Spleen (tissue), 11 donors: ENCODE measurements at regions not wholly inside any gene's neighbourhood (a gene's known extent, or its start where the extent isn't known, plus 50 kb on each side); places are given as distances from the start of the nearest gene placed in this dataset.
A peak's percentile ranks its signal among the peaks of the same experiment; 100 is the strongest.

Experiments
- DNase-seq: peaks from one replicate; pipeline ENCODE4 v3.0.0-alpha.2; 2020
- H3K27ac ChIP-seq, 8 donors: fragments of 200-600 bp; sonication (generic) in 7 of 8; 1 replicate in 4 of 8; 2 replicates in 4 of 8; pipeline versions ENCODE4 v1.5.0 to v1.8.0; 2016 to 2021; ENCODE audit warnings: inconsistent platforms in 4 of 8, mild to moderate bottlenecking in 4 of 8, moderate library complexity in 1 of 8
- H3K27me3 ChIP-seq, 7 donors: fragments of 200-600 bp; sonication (generic) in 6 of 7; replicated peaks in 1 of 7; 1 replicate in 4 of 7; 2 replicates in 3 of 7; pipeline versions ENCODE4 v1.5.0 to v1.8.0; 2016 to 2021; ENCODE audit warnings: inconsistent platforms in 3 of 7, mild to moderate bottlenecking in 1 of 7
- H3K36me3 ChIP-seq, 6 donors: fragments of 200-600 bp; sonication (generic) in 5 of 6; 1 replicate in 4 of 6; 2 replicates in 2 of 6; pipeline versions ENCODE4 v1.5.0 to v1.8.0; 2016 to 2021; ENCODE audit warnings: inconsistent platforms in 2 of 6
- H3K4me1 ChIP-seq, 6 donors: fragments of 200-600 bp; sonication (generic) in 5 of 6; 1 replicate in 3 of 6; 2 replicates in 3 of 6; pipeline versions ENCODE4 v1.5.0 to v1.8.0; 2016 to 2021; ENCODE audit warnings: inconsistent platforms in 3 of 6
- H3K4me3 ChIP-seq, 8 donors: fragments of 200-600 bp; sonication (generic) in 7 of 8; 1 replicate in 4 of 8; 2 replicates in 4 of 8; pipeline versions ENCODE4 v1.5.0 to v1.8.0; 2016 to 2021; ENCODE audit warnings: inconsistent platforms in 4 of 8, mild to moderate bottlenecking in 4 of 8, moderate library complexity in 2 of 8
- H3K9me3 ChIP-seq, 8 donors: fragments of 200-600 bp; sonication (generic) in 7 of 8; 1 replicate in 4 of 8; 2 replicates in 4 of 8; pipeline versions ENCODE4 v1.5.0 to v1.8.0; 2016 to 2021; ENCODE audit warnings: inconsistent platforms in 4 of 8
- POLR2A ChIP-seq, 3 donors: fragments of 450-650 bp; IDR thresholded peaks; one replicate each; pipeline ENCODE4 v1.5.1; 2017; ENCODE audit warnings: antibody characterized with exemption in 3 of 3, mild to moderate bottlenecking in 1 of 3
- POLR2AphosphoS5 ChIP-seq, 3 donors: sonication (generic); formaldehyde crosslinking; IDR thresholded peaks; one replicate each; pipeline ENCODE4 v1.5.1; 2017; ENCODE audit warnings: antibody characterized with exemption in 3 of 3
- WGBS, 5 donors: extraction: QIAGEN DNeasy Blood & Tissue Kit in 3 of 5; methylation state at CpG; one replicate each; pipeline versions ENCODE4 v1.1.5 to v1.1.7; 2013 to 2018; 5-methylcytosine and 5-hydroxymethylcytosine counted together
- intact Hi-C: fragments of 100-400 bp; cut with DNase I; formaldehyde crosslinking; loops from one replicate; pipeline ENCODE4 v1.15.0; 2023; ENCODE audit warnings: low total_unique reads
- TF ChIP-seq, protein P1 (sequence below), 11 experiments: fragments of 200-600 bp in 7 of 11; fragments of 450-650 bp in 4 of 11; sonication (generic) in 4 of 11; IDR thresholded peaks in 8 of 11; conservative IDR thresholded peaks in 3 of 11; 1 replicate in 7 of 11; 2 replicates in 4 of 11; pipeline versions ENCODE4 v1.4.0 to v1.8.0; 2016 to 2021; ENCODE audit warnings: antibody characterized with exemption in 11 of 11, inconsistent platforms in 4 of 11, mild to moderate bottlenecking in 1 of 11
- donor health status: healthy with polysubstance abuse.
- donor health status: DM: no; HTN: no; CAD: no; lungs with moderate emphysema.
- donor health status: DM: no; HTN: no; CAD: no.
- donor health status: Bipolar disorder and iron deficiency.
- donor health status: healthy.
- donor health status: DM: no; HTN: no; CAD: no.
- donor health status: DM: yes; HTN: yes; CAD: no.

DNA sequence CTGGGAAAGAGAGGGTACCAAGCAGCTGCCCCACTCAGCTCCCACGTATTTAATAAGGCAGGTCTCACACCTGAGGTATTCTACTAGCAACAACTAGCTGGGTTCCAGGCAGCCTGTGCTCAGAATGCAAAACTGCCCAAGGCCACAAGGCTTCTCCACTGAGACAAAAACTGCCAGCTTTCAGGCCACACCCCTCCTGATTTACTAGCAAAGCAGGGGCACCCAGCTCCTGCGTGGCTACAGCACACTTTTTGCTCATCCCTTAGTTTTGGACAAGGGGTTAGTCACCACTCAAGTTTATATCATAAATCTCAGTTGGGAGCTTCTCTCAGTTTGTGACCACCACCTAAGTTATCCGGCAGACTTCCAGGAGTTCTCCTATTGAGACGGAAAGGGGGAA lies 494.6 kb downstream of the CDH11 start:
- intact Hi-C loops, result no loop called here
- Histone ChIP-seq H3K36me3 (no peaks in the 10 kb centered on the region), H3K4me3 (no peak overlapping the region), H3K27me3 (no peaks in the 10 kb centered on the region), H3K9me3 (peaks cover 0 to 25% (median 12%) of the 10 kb centered on the region in 8 donors), H3K27ac (no peak overlapping the region), H3K4me1 (no peaks in the 10 kb centered on the region)
- TF ChIP-seq POLR2A (IDR thresholded peaks at IDR 0.05), result no peak
- no peak for TF ChIP-seq POLR2AphosphoS5 (IDR thresholded peaks at IDR 0.05)
- 56 to 81% (median 66%) methylated on average over 4 of the region's 4 CpGs for WGBS, 5 donors
- no peak for DNase-seq

DNA sequence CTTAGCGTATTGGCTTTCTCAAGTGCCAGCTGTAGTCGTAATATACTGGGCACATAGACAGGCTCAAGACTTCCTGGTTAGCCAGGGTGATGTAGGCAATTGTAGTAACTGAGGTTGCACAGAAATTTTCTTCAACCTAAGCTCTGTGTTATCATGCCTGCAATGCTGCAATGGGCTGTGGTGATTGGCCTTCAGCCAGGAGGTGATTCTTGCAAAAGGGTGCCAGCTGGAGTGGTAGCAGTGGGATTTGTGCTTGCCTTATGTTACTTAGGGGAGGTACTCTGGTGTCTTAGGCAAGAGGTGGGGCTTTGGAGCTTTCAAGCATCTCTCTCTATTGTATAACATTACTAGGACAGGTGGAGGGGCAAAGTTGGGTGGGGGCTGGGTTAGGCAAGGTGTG lies 495.1 kb downstream of the CDH11 start:
- DNase-seq, result no peak
- Histone ChIP-seq H3K4me1 (no peaks in the 10 kb centered on the region), H3K9me3 (peaks cover 0 to 25% (median 12%) of the 10 kb centered on the region in 8 donors), H3K27ac (no peak overlapping the region), H3K4me3 (no peak overlapping the region), H3K27me3 (no peaks in the 10 kb centered on the region), H3K36me3 (no peaks in the 10 kb centered on the region)
- TF ChIP-seq POLR2AphosphoS5 (IDR thresholded peaks at IDR 0.05) (no peak), POLR2A (IDR thresholded peaks at IDR 0.05) (no peak)
- WGBS, 5 donors, result 87 to 95% (median 94%) methylated on average over 2 of the region's 2 CpGs
- intact Hi-C loops, result no loop called here

DNA sequence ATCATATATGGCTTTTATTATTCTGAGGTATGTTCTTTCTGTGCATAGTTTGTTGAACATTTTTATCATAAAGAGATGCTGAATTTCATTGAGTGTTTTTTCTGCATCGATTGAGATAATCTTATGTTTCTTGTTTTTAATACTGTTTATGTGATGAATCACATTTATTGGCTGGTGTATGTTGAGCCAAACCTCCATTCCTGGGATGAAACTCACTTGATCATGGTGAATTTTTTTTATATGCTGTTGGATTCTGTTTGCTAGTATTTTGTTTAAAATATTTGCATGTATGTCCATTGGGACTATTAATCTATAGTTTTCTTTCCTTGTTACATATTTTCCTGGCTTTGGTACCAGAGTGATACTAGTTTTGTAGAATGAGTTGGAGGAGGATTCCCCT lies 500.2 kb downstream of the CDH11 start:
- peaks cover 0 to 20% (median 7%) of the 10 kb centered on the region in 8 donors for H3K9me3 ChIP-seq
- WGBS, 5 donors, result 78 to 83% (median 82%) methylated on average over 1 of the region's 1 CpG
- DNase-seq, result no peak
- H3K27ac ChIP-seq, result no peak overlapping the region
- H3K4me3 ChIP-seq, result no peak overlapping the region
- H3K4me1 ChIP-seq, result no peaks in the 10 kb centered on the region
- H3K27me3 ChIP-seq, result no peaks in the 10 kb centered on the region
- intact Hi-C loops, result no loop called here
- H3K36me3 ChIP-seq, result no peaks in the 10 kb centered on the region
- TF ChIP-seq POLR2AphosphoS5 (IDR thresholded peaks at IDR 0.05), result no peak
- TF ChIP-seq POLR2A (IDR thresholded peaks at IDR 0.05), result no peak
- TF ChIP-seq, protein P1, sequence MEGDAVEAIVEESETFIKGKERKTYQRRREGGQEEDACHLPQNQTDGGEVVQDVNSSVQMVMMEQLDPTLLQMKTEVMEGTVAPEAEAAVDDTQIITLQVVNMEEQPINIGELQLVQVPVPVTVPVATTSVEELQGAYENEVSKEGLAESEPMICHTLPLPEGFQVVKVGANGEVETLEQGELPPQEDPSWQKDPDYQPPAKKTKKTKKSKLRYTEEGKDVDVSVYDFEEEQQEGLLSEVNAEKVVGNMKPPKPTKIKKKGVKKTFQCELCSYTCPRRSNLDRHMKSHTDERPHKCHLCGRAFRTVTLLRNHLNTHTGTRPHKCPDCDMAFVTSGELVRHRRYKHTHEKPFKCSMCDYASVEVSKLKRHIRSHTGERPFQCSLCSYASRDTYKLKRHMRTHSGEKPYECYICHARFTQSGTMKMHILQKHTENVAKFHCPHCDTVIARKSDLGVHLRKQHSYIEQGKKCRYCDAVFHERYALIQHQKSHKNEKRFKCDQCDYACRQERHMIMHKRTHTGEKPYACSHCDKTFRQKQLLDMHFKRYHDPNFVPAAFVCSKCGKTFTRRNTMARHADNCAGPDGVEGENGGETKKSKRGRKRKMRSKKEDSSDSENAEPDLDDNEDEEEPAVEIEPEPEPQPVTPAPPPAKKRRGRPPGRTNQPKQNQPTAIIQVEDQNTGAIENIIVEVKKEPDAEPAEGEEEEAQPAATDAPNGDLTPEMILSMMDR (IDR thresholded peaks at IDR 0.05 in 8 of 11, conservative IDR thresholded peaks at IDR 0.05 in 3 of 11), result no peak

DNA sequence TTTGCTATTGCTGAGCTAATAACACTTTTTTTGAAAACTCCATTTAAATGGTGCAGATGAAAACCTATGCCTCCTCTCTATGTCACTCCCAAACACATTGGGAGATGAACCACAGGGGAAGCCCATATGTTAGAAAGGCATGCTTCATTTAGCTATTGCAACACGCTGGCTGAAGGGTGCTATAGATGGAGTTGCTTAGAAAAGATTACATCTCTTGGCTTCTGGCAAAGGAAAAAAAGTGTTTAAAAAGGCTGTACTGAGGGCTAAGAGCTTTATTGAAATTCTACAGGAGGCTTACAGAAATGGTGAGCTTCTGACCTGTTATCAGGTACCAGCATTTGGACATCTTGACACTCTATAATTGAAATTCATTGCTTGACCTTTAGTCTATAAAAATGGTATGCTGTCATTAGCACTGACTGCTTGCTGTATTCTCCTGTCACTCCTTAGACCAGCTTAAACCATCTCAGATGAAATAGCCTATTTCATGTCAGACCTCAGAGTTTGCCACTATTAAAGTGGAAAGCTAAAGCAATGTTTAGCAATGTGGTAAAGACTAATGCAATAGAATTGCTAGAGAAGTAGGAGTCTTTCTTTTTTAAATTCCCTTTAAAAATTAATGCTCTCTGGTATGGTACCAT lies 503.9 kb downstream of the CDH11 start:
- no peaks in the 10 kb centered on the region for H3K4me1 ChIP-seq
- TF ChIP-seq, protein P1 (IDR thresholded peaks at IDR 0.05 in 8 of 11, conservative IDR thresholded peaks at IDR 0.05 in 3 of 11), result no peak
- no peak for TF ChIP-seq POLR2A (IDR thresholded peaks at IDR 0.05)
- no peak for TF ChIP-seq POLR2AphosphoS5 (IDR thresholded peaks at IDR 0.05)
- peaks cover 0 to 42% (median 18%) of the 10 kb centered on the region in 8 donors for H3K9me3 ChIP-seq
- H3K27ac ChIP-seq, result no peak overlapping the region
- H3K36me3 ChIP-seq, result no peaks in the 10 kb centered on the region
- intact Hi-C loops, result no loop called here
- no peak overlapping the region for H3K4me3 ChIP-seq
- no peaks in the 10 kb centered on the region for H3K27me3 ChIP-seq
- no peak for DNase-seq
- WGBS, 5 donors, result 68 to 89% (median 74%) methylated on average over 1 of the region's 1 CpG

DNA sequence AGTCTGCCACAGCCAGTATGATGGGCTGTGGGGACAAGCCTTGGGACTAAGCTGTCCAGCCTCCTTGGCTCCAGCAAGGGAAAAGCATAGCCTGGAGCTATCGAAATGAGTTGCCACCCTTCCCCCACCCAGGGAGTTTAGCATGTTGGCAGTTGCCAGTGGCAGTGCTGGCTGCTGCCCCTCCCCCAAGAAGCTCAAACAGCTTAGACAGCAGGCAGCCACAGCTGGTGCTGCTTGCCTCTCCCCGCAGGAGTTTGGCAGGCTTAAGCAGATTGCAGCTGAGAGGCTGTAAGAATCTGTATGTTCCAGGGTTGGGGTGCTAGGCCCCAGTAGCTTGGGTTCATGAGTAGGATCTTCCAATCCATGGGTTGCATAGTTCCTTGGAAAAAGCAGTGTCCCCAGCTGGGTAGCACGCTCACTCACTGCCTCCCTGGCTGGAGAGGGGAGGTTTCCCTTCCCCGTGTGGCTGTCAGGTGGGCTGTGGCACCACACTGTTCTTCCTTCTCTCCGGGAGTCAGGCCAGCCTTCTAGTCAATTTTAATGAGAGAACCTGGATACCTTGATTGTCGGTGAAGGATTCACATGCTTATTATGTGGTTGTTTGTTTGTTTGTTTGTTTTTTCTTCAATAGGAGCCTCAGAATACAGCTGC lies 506.1 kb downstream of the CDH11 start:
- Histone ChIP-seq H3K27me3 (no peaks in the 10 kb centered on the region), H3K27ac (no peak overlapping the region), H3K36me3 (no peaks in the 10 kb centered on the region), H3K4me3 (no peak overlapping the region), H3K4me1 (no peaks in the 10 kb centered on the region), H3K9me3 (peaks cover 0 to 60% (median 34%) of the 10 kb centered on the region in 8 donors)
- TF ChIP-seq, protein P1 (IDR thresholded peaks at IDR 0.05 in 8 of 11, conservative IDR thresholded peaks at IDR 0.05 in 3 of 11), result no peak
- TF ChIP-seq POLR2A (IDR thresholded peaks at IDR 0.05) (no peak), POLR2AphosphoS5 (IDR thresholded peaks at IDR 0.05) (no peak)
- DNase-seq, result peak; percentile 33
- intact Hi-C loops, result no loop called here
- WGBS, 5 donors, result 42 to 49% (median 44%) methylated on average over 5 to 6 of the region's 6 CpGs
